GM10248 (cell line): ENCODE measurements at regions not wholly inside any gene's neighbourhood (a gene's known extent, or its start where the extent isn't known, plus 50 kb on each side); places are given as distances from the start of the nearest gene placed in this dataset.

Experiments used
- CTCF ChIA-PET: fragments of 300-600 bp; sonication (Branson Sonifier 250); formaldehyde crosslinking; extraction: SDS; loops from one replicate; lab custom pipeline; 2021; ENCODE audit warnings: antibody characterized with exemption; lab: Yijun Ruan, JAX
- POLR2A ChIA-PET: fragments of 350-650 bp; sonication (Branson Sonifier 250); formaldehyde crosslinking; extraction: SDS; loops from one replicate; lab custom pipeline; 2020; ENCODE audit warnings: antibody characterized with exemption; lab: Yijun Ruan, JAX
- DNase-seq: peaks from one replicate; pipeline ENCODE4 v3.0.0; 2012; ENCODE audit errors: extremely low spot score
- CTCF ChIP-seq: IDR thresholded peaks from 2 replicates; pipeline ENCODE4 v1.5.1; 2012; ENCODE audit warnings: mild to moderate bottlenecking, low read depth; ENCODE audit errors: extremely low read depth, missing control alignments, control extremely low read depth

GRCh38 chr18:1751249-1751648 is 820.1 kb downstream of the METTL4 start:
- ChIA-PET POLR2A (no interaction called here), CTCF (no interaction called here)
- DNase-seq = no peak
- no peak for TF ChIP-seq CTCF

GRCh38 chr18:1760901-1761300 is 810.4 kb downstream of the METTL4 start:
- no peak for DNase-seq
- ChIA-PET POLR2A (no interaction called here), CTCF (no interaction called here)
- no peak for TF ChIP-seq CTCF

- no peak for DNase-seq
- POLR2A ChIA-PET = no interaction called here
- CTCF ChIA-PET = no interaction called here
- no peak for TF ChIP-seq CTCF
Observed at GRCh38 chr18:1774261-1774660, 797.0 kb downstream of the METTL4 start.

GRCh38 chr18:1777843-1778242 is 793.5 kb downstream of the METTL4 start:
- TF ChIP-seq CTCF = no peak
- ChIA-PET POLR2A (no interaction called here), CTCF (no interaction called here)
- no peak for DNase-seq

- CTCF ChIA-PET = no interaction called here
- no peak for TF ChIP-seq CTCF
- POLR2A ChIA-PET = no interaction called here
- DNase-seq = no peak
Observed at GRCh38 chr18:1778496-1779178, 792.7 kb downstream of the METTL4 start.

- POLR2A ChIA-PET = no interaction called here
- no peak for TF ChIP-seq CTCF
- DNase-seq = no peak
- CTCF ChIA-PET = interaction anchor here (1.2 kb wide), 1 partner anchor 8 kb away, joined by 4 read pairs; no protein-coding TSS in a partner anchor
Observed at GRCh38 chr18:1779587-1779986, 791.7 kb downstream of the METTL4 start.
